Cardiac muscle cell (in vitro differentiated cells and primary cell): ENCODE measurements at regions not wholly inside any gene's neighbourhood (a gene's known extent, or its start where the extent isn't known, plus 50 kb on each side); places are given as distances from the start of the nearest gene placed in this dataset.

ENCODE experiments used
- DNase-seq, 2 donors: peaks; one replicate each; pipeline versions ENCODE4 v3.0.0 to v3.0.0-alpha.2; 2010 to 2017; ENCODE audit warnings: low read depth in 1 of 2, low spot score in 1 of 2
- H3K27ac ChIP-seq: fragments of 200-600 bp; sonication (generic); 2 replicates; pipeline ENCODE4 v1.5.1; 2016
- H3K27me3 ChIP-seq: fragments of 200-600 bp; sonication (generic); 2 replicates; pipeline ENCODE4 v1.6.0; 2016; ENCODE audit warnings: control low read depth
- H3K36me3 ChIP-seq: fragments of 200-600 bp; sonication (generic); 2 replicates; pipeline ENCODE4 v1.5.1; 2016; ENCODE audit warnings: control low read depth
- H3K4me1 ChIP-seq: fragments of 200-600 bp; sonication (generic); 2 replicates; pipeline ENCODE4 v1.8.1; 2017; ENCODE audit warnings: low read depth, mild to moderate bottlenecking, mixed run types
- H3K4me3 ChIP-seq: fragments of 200-600 bp; sonication (generic); 2 replicates; pipeline ENCODE4 v1.5.1; 2016; ENCODE audit warnings: mild to moderate bottlenecking
- H3K9me3 ChIP-seq: fragments of 200-600 bp; sonication (generic); 2 replicates; pipeline ENCODE4 v1.5.1; 2017; ENCODE audit warnings: low read depth, mild to moderate bottlenecking, control low read depth
- CTCF ChIP-seq: IDR thresholded peaks from 2 replicates; pipeline ENCODE4 v1.5.1; 2012; ENCODE audit warnings: low read depth, mild to moderate bottlenecking, low read length

- Histone ChIP-seq H3K27me3 (no peaks in the 10 kb centered on the region), H3K4me1 (no peaks in the 10 kb centered on the region), H3K4me3 (no peak overlapping the region), H3K27ac (no peak overlapping the region), H3K36me3 (no peaks in the 10 kb centered on the region), H3K9me3 (no peaks in the 10 kb centered on the region)
- no peak for DNase-seq
- TF ChIP-seq CTCF = no peak
These were observed 524.9 kb upstream of the CHRM3 start for GRCh38 chr1:238861342-238862066.

- no peak for DNase-seq
- Histone ChIP-seq H3K36me3 (no peaks in the 10 kb centered on the region), H3K27ac (no peak overlapping the region), H3K27me3 (no peaks in the 10 kb centered on the region), H3K4me3 (no peak overlapping the region), H3K9me3 (no peaks in the 10 kb centered on the region), H3K4me1 (no peaks in the 10 kb centered on the region)
- no peak for TF ChIP-seq CTCF
These were observed 552.4 kb upstream of the CHRM3 start for GRCh38 chr1:238833919-238834318.

- Histone ChIP-seq H3K9me3 (no peaks in the 10 kb centered on the region), H3K27me3 (no peaks in the 10 kb centered on the region), H3K4me3 (no peak overlapping the region), H3K4me1 (no peaks in the 10 kb centered on the region), H3K36me3 (no peaks in the 10 kb centered on the region), H3K27ac (no peak overlapping the region)
- no peak for TF ChIP-seq CTCF
- DNase-seq = no peak
These were observed 554.3 kb upstream of the CHRM3 start for GRCh38 chr1:238832106-238832505.

- no peak for DNase-seq
These were observed 556.2 kb upstream of the CHRM3 start for GRCh38 chr1:238830036-238830611.

GRCh38 chr1:238826891-238827290 is 559.5 kb upstream of the CHRM3 start:
- DNase-seq = no peak
- Histone ChIP-seq H3K27me3 (no peaks in the 10 kb centered on the region), H3K4me1 (no peaks in the 10 kb centered on the region), H3K9me3 (no peaks in the 10 kb centered on the region), H3K36me3 (no peaks in the 10 kb centered on the region), H3K4me3 (no peak overlapping the region), H3K27ac (no peak overlapping the region)
- TF ChIP-seq CTCF = no peak

More at GRCh38 chr1:238830036-238830611, 556.2 kb upstream of the CHRM3 start:
- Histone ChIP-seq H3K9me3 (no peaks in the 10 kb centered on the region), H3K27ac (no peak overlapping the region), H3K4me1 (no peaks in the 10 kb centered on the region), H3K4me3 (no peak overlapping the region), H3K36me3 (no peaks in the 10 kb centered on the region), H3K27me3 (no peaks in the 10 kb centered on the region)
- TF ChIP-seq CTCF = no peak
